ENCODE measurements at regions not wholly inside any gene's neighbourhood (a gene's known extent, or its start where the extent isn't known, plus 50 kb on each side); places are given as distances from the start of the nearest gene placed in this dataset.

GRCh38 chr20:40287683-40288082, 401.4 kb downstream of the MAFB start:
- no peaks in the 10 kb centered on the region for H3K9me3 ChIP-seq (ENCODE audit: control insufficient read depth, low read length)
- H3K4me2 ChIP-seq (ENCODE audit: low read length) = peak overlapping the region; percentile 33
- TF ChIP-seq, protein P1, sequence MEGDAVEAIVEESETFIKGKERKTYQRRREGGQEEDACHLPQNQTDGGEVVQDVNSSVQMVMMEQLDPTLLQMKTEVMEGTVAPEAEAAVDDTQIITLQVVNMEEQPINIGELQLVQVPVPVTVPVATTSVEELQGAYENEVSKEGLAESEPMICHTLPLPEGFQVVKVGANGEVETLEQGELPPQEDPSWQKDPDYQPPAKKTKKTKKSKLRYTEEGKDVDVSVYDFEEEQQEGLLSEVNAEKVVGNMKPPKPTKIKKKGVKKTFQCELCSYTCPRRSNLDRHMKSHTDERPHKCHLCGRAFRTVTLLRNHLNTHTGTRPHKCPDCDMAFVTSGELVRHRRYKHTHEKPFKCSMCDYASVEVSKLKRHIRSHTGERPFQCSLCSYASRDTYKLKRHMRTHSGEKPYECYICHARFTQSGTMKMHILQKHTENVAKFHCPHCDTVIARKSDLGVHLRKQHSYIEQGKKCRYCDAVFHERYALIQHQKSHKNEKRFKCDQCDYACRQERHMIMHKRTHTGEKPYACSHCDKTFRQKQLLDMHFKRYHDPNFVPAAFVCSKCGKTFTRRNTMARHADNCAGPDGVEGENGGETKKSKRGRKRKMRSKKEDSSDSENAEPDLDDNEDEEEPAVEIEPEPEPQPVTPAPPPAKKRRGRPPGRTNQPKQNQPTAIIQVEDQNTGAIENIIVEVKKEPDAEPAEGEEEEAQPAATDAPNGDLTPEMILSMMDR (IDR thresholded peaks at IDR 0.05) = no peak
- no peak overlapping the region for H3K4me3 ChIP-seq (ENCODE audit: low read depth, low read length)
- no peak overlapping the region for H3K9ac ChIP-seq
- H3K79me2 ChIP-seq = no peaks in the 10 kb centered on the region
- peak overlapping the region; percentile 61 for H2AFZ ChIP-seq
- H3K36me3 ChIP-seq (ENCODE audit: control insufficient read depth, insufficient read depth, low read length) = no peaks in the 10 kb centered on the region
- H3K27me3 ChIP-seq (ENCODE audit: control insufficient read depth, insufficient read depth, low read length) = no peaks in the 10 kb centered on the region
- peaks cover 20% of the 10 kb centered on the region for H3K4me1 ChIP-seq
- H3K27ac ChIP-seq = peak overlapping the region; percentile 83

DNA sequence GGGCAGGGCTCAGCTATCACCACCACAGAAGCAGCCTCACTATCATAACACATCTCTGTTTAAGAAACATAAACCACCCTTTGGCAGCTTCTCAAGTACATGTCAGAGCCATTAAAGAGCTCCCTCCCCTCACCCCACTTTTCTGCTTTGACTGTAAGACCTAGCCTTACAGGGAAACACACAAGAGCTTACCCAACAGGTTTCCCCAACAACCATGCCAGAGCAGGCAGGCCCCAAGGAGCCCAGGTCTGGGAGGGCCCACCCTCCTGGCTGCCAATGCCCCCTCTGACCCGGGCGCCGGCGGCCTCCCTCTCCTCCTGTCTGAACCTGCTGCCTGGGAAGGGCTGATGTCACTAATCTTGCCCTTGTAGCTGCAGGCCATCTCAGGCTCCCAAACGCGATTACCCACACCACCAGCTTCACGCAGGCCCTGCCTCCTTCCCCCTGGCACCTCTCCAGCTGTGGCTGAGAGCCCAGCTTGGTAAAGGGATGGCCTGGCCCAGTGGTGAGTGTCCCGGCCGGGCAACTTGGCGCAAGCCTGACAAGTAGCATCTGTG, 402.0 kb downstream of the MAFB start:
- Histone ChIP-seq H3K4me3 (ENCODE audit: low read depth, low read length) (peak overlapping the region; percentile 19), H3K4me1 (peaks cover 20% of the 10 kb centered on the region), H3K9ac (no peak overlapping the region), H2AFZ (peak overlapping the region; percentile 61), H3K4me2 (ENCODE audit: low read length) (peak overlapping the region; percentile 33), H3K27me3 (ENCODE audit: control insufficient read depth, insufficient read depth, low read length) (no peaks in the 10 kb centered on the region), H3K27ac (peak overlapping the region; percentile 83), H3K79me2 (no peaks in the 10 kb centered on the region), H3K36me3 (ENCODE audit: control insufficient read depth, insufficient read depth, low read length) (no peaks in the 10 kb centered on the region), H3K9me3 (ENCODE audit: control insufficient read depth, low read length) (no peaks in the 10 kb centered on the region)
- TF ChIP-seq, protein P1 (IDR thresholded peaks at IDR 0.05) = no peak

- no peak overlapping the region for H3K4me3 ChIP-seq (ENCODE audit: low read depth, low read length)
- H3K4me1 ChIP-seq = peaks cover 20% of the 10 kb centered on the region
- H3K9me3 ChIP-seq (ENCODE audit: control insufficient read depth, low read length) = no peaks in the 10 kb centered on the region
- TF ChIP-seq, protein P1 (IDR thresholded peaks at IDR 0.05) = no peak
- no peak overlapping the region for H3K27ac ChIP-seq
- no peaks in the 10 kb centered on the region for H3K27me3 ChIP-seq (ENCODE audit: control insufficient read depth, insufficient read depth, low read length)
- no peaks in the 10 kb centered on the region for H3K79me2 ChIP-seq
- no peaks in the 10 kb centered on the region for H3K36me3 ChIP-seq (ENCODE audit: control insufficient read depth, insufficient read depth, low read length)
- no peak overlapping the region for H3K9ac ChIP-seq
- H3K4me2 ChIP-seq (ENCODE audit: low read length) = no peak overlapping the region
- no peak overlapping the region for H2AFZ ChIP-seq
These were observed 404.4 kb downstream of the MAFB start for GRCh38 chr20:40284611-40285010.

DNA sequence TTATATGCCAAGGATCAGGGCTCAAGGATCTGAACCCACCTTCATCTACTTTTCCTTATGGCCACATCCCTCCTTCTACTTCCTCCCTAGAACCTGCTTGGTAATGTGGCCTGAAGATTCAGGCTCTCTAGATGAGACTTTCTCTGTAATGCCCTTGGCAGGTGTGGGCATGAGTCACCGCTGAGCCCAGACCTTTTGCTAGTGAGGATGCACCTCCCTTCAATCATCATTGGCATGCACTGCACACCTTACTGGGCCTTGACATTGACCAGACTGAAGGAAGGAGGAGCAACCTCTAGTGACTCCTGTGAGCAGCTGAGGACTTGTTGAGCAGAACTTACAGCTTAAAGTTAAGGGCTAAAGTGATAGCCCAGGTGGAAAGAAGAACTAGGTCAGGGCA, 405.3 kb downstream of the MAFB start:
- no peak overlapping the region for H3K4me3 ChIP-seq (ENCODE audit: low read depth, low read length)
- H3K4me1 ChIP-seq = peaks cover 20% of the 10 kb centered on the region
- H3K27me3 ChIP-seq (ENCODE audit: control insufficient read depth, insufficient read depth, low read length) = no peaks in the 10 kb centered on the region
- no peak overlapping the region for H2AFZ ChIP-seq
- H3K4me2 ChIP-seq (ENCODE audit: low read length) = no peak overlapping the region
- no peaks in the 10 kb centered on the region for H3K79me2 ChIP-seq
- TF ChIP-seq, protein P1 (IDR thresholded peaks at IDR 0.05) = no peak
- H3K9me3 ChIP-seq (ENCODE audit: control insufficient read depth, low read length) = no peaks in the 10 kb centered on the region
- H3K27ac ChIP-seq = no peak overlapping the region
- no peak overlapping the region for H3K9ac ChIP-seq
- H3K36me3 ChIP-seq (ENCODE audit: control insufficient read depth, insufficient read depth, low read length) = no peaks in the 10 kb centered on the region

GRCh38 chr20:40282941-40283340, 406.1 kb downstream of the MAFB start:
- TF ChIP-seq, protein P1 (IDR thresholded peaks at IDR 0.05) = no peak
- Histone ChIP-seq H3K27me3 (ENCODE audit: control insufficient read depth, insufficient read depth, low read length) (no peaks in the 10 kb centered on the region), H3K4me3 (ENCODE audit: low read depth, low read length) (no peak overlapping the region)

More at GRCh38 chr20:40282941-40283340, 406.1 kb downstream of the MAFB start:
- H3K4me1 ChIP-seq = peaks cover 17% of the 10 kb centered on the region
- no peaks in the 10 kb centered on the region for H3K36me3 ChIP-seq (ENCODE audit: control insufficient read depth, insufficient read depth, low read length)
- no peaks in the 10 kb centered on the region for H3K9me3 ChIP-seq (ENCODE audit: control insufficient read depth, low read length)
- H2AFZ ChIP-seq = no peak overlapping the region
- no peaks in the 10 kb centered on the region for H3K79me2 ChIP-seq
- no peak overlapping the region for H3K4me2 ChIP-seq (ENCODE audit: low read length)
- H3K9ac ChIP-seq = no peak overlapping the region
- no peak overlapping the region for H3K27ac ChIP-seq

All from parathyroid adenoma (tissue), 2 donors.